T-helper 2 cell treated with Interferon-gamma antibody and Interleukin-4, amounts not matched to agents 5 μg/mL and 100 μg/mL, for 36 hours (primary cell): ENCODE measurements at regions not wholly inside any gene's neighbourhood (a gene's known extent, or its start where the extent isn't known, plus 50 kb on each side); places are given as distances from the start of the nearest gene placed in this dataset.
"Not testable (repeated sequence)": the region's sequence is repeated elsewhere in the genome, so short reads cannot be mapped to it uniquely, and the experiment has no call there.

Experiments used
- DNase-seq: peaks from one replicate; pipeline ENCODE4 v3.0.0; 2021; ENCODE audit warnings: low spot score
- H3K27ac Mint-ChIP-seq: one replicate; pipeline ENCODE4 v1.8.0; 2021; ENCODE audit warnings: mild to moderate bottlenecking, mixed read lengths
- H3K27me3 Mint-ChIP-seq: one replicate; pipeline ENCODE4 v1.8.0; 2021; ENCODE audit warnings: low read depth, mixed read lengths
- H3K36me3 Mint-ChIP-seq: one replicate; pipeline ENCODE4 v1.8.0; 2021; ENCODE audit warnings: low read depth, mixed read lengths
- H3K4me1 Mint-ChIP-seq: one replicate; pipeline ENCODE4 v1.8.0; 2021; ENCODE audit warnings: low read depth, mixed read lengths
- H3K4me3 Mint-ChIP-seq: one replicate; pipeline ENCODE4 v1.8.0; 2022; ENCODE audit warnings: mild to moderate bottlenecking, moderate library complexity, mixed read lengths
- H3K9me3 Mint-ChIP-seq: one replicate; pipeline ENCODE4 v1.8.0; 2021; ENCODE audit warnings: mixed read lengths

DNA sequence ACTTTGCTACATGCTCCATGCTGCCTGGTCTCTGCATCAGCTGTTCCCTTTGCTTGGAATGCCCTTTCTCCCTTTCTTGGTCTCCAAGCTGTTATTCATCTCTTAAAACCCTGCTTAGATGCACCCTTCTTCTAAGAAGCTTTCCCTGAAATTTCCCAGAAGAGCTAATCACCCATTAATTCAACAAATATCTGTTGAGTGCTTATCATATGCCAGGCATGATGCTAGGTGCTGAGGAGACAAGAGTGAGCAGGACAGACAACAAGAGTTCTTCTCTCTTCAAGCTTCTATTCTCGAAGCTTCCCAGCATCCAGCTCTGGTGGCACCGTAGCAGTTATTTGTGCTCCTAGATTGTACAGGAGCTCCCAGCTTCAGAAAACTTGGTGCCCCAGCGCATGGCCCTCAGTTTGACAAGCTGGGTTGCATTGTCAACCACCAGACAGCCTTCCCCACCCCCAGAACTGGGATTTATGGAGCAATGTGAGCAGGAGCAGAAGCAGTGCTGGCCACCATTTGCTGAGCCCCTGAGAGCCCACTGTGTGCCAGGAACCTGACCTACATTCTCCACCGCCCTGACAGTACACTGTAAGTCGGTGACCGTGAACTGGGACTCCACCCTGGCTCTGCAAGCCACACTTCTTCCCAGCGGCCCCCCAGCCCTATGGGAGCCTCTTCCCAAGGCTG, 68.0 kb upstream of the ACOT11 start:
- no peak for DNase-seq
- H3K27ac Mint-ChIP-seq: no peak overlapping the region
- H3K4me1 Mint-ChIP-seq: peaks cover 35% of the 10 kb centered on the region
- H3K36me3 Mint-ChIP-seq: no peaks in the 10 kb centered on the region
- H3K27me3 Mint-ChIP-seq: peaks cover 16% of the 10 kb centered on the region
- no peaks in the 10 kb centered on the region for H3K9me3 Mint-ChIP-seq
- peak overlapping the region; percentile 59 for H3K4me3 Mint-ChIP-seq

GRCh38 chr1:54479251-54479650, 68.8 kb upstream of the ACOT11 start:
- Mint-ChIP-seq H3K27me3 (peaks cover 18% of the 10 kb centered on the region), H3K27ac (no peak overlapping the region), H3K36me3 (no peaks in the 10 kb centered on the region), H3K4me1 (peaks cover 37% of the 10 kb centered on the region), H3K4me3 (no peak overlapping the region), H3K9me3 (no peaks in the 10 kb centered on the region)
- DNase-seq: no peak

- H3K27ac Mint-ChIP-seq: peak overlapping the region; percentile 59
- H3K27me3 Mint-ChIP-seq: peaks cover 29% of the 10 kb centered on the region
- no peaks in the 10 kb centered on the region for H3K9me3 Mint-ChIP-seq
- no peak overlapping the region for H3K4me3 Mint-ChIP-seq
- H3K4me1 Mint-ChIP-seq: peaks cover 35% of the 10 kb centered on the region
- no peaks in the 10 kb centered on the region for H3K36me3 Mint-ChIP-seq
- no peak for DNase-seq
Observed at GRCh38 chr1:54477153-54477561, 70.9 kb upstream of the ACOT11 start.

DNA sequence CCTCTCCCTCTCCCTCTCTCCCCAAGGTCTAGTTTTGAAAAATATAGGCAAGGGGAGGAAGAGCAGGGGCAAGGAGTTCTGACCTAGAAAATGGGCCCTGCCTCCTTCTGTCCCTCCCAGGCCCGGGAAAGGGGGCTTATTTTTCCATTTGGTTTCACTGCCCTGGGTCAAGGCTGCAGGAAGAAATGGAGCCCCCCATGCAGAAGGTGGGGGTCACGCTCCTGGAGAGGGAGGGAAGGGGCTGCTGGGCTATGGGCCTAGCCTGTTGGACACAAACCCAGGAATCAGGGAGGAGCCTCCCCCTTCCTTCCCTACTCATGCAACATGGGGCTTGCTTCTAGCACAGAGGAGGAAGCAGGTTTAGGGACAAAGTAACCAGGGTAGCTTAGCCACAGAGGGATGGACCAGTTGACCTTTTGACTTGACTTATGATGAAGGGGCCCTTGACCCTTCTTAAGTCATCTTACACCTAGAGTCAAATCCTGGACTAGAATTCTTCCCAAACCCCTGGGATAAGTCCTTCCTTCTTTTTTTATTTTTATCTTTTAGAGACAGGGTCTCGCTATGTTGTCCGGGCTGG, 70.4 kb upstream of the SSBP3 start:
- Mint-ChIP-seq H3K27ac (peak overlapping the region; percentile 59), H3K36me3 (no peaks in the 10 kb centered on the region), H3K4me3 (no peak overlapping the region), H3K4me1 (peaks cover 35% of the 10 kb centered on the region), H3K27me3 (peaks cover 31% of the 10 kb centered on the region), H3K9me3 (no peaks in the 10 kb centered on the region)
- DNase-seq: no peak

- Mint-ChIP-seq H3K27ac (peak overlapping the region; percentile 27), H3K4me1 (peaks cover 29% of the 10 kb centered on the region), H3K9me3 (no peaks in the 10 kb centered on the region), H3K27me3 (peaks cover 31% of the 10 kb centered on the region), H3K4me3 (no peak overlapping the region), H3K36me3 (no peaks in the 10 kb centered on the region)
- no peak for DNase-seq
Observed at GRCh38 chr1:54475946-54476516, 69.8 kb upstream of the SSBP3 start.

DNA sequence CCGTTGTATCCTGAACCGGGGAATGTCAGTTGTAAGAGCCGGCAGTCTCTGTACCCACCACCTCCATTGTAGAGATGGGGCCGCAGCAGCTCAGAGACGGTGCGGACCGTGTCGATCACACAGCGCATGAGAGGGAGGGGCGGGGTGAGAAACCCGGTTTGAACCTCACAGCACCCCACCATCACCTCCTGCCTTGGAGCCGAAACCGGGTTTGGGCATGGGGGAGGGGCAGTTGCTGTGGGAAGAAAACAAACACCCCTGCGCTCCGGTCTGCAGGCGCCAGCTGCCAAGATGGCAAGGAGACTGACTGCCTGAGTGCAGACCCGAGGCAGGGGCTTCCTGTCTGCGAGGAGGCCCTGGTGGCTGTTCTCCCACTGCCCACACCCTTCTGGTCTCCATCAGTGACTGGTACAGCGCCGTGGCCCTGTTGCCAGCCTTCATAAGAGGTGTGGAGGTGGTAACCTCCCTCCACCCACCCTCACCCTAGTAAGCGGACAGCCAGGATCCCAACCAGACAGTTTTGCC, 69.2 kb upstream of the SSBP3 start:
- Mint-ChIP-seq H3K27ac (no peak overlapping the region), H3K27me3 (peaks cover 31% of the 10 kb centered on the region)

DNA sequence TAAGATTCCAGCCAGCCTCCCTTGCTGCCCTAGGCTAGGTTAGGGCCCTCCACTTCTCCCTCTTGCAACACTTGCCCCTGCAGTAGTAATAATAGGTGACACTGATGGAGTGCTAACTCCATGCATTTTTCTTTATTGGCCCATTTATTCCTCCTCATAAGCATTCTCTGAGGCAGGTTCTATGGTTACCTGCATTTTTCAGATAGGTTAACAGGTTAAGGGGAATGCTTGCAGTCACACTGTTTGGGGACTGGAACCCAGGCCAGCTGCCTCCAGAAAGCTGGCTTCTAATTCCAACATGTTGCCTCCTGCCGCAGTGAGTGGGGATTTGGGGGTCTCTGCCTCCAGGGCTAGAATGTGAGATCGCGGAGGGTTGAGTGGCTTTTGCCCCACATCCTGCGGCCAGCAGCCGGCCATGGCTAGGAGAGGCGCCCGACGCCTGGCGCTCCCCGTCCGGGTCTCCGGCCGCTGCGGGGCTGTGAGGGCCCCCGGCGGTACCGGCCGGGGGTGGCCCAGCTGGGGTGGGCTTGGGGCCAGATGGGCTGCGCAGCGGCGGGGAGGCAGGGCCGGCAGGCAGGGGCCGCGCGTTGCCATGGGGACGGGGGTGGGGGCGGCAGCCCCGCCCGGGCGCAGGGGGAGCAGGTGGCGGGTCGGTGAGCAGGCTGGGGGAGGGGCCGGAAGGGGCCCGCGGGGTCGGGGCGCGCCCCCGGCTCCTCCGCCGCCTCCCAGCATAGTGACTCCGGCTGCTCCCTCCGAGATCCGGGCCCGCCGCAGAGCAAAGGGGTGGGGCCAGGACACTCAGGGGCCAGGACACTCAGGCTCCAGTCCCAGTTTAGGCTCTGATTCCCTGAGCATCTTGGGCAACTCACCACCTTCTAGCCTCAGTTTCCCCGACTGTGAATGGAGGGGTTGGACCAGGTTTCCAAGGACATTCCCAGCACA, 68.4 kb upstream of the SSBP3 start:
- Mint-ChIP-seq H3K36me3 (no peaks in the 10 kb centered on the region), H3K27me3 (peaks cover 31% of the 10 kb centered on the region), H3K27ac (no peak overlapping the region), H3K4me3 (peak overlapping the region; percentile 57), H3K9me3 (no peaks in the 10 kb centered on the region), H3K4me1 (peaks cover 18% of the 10 kb centered on the region)
- no peak for DNase-seq

More for the DNA sequence above, 69.2 kb upstream of the SSBP3 start:
- no peak for DNase-seq
- H3K4me1 Mint-ChIP-seq: peaks cover 24% of the 10 kb centered on the region
- H3K4me3 Mint-ChIP-seq: no peak overlapping the region
- no peaks in the 10 kb centered on the region for H3K36me3 Mint-ChIP-seq
- H3K9me3 Mint-ChIP-seq: no peaks in the 10 kb centered on the region

DNA sequence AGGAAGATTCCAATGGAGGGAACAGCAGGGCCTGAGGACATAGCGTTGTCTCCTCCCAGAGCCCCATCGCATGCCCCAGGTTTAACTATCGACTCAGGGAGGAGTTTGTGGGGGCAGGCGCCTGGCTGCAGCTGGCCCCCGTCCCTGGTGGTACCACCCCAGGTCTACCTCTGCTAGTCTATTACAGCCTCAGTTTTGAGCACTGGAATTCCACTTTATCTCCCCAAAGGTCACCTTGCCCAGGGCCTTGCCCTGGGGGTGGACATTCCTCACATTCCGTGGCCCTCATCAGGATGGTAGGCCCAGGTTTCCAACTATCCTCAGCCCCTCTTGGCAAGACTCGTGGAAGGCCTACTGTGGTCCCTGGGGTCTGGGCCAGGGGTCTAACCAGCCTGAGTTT, 65.4 kb upstream of the SSBP3 start:
- no peak for DNase-seq
- Mint-ChIP-seq H3K4me3 (no peak overlapping the region), H3K36me3 (no peaks in the 10 kb centered on the region), H3K27me3 (peaks cover 31% of the 10 kb centered on the region), H3K4me1 (peaks cover 12% of the 10 kb centered on the region), H3K27ac (no peak overlapping the region), H3K9me3 (no peaks in the 10 kb centered on the region)

DNA sequence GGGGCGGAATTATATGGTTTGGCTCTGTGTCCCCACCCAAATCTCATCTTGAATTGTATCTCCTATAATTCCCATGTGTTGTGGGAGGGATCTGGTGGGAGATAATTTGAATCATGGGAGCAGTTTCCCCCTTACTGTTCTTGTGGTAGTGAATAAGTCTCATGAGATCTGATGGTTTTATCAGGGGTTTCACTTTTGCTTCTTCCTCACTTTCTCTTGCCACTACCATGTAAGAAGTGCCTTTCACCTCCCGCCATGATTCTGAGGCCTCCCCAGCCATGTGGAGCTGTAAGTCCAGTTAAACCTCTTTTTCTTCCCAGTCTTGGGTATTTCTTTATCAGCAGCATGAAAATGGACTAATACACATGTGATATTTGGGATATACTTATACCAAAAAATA, 63.2 kb upstream of the SSBP3 start:
- H3K4me1 Mint-ChIP-seq, H3K36me3 Mint-ChIP-seq, H3K27ac Mint-ChIP-seq, H3K4me3 Mint-ChIP-seq, DNase-seq, H3K9me3 Mint-ChIP-seq: not testable (repeated sequence)
- peaks cover 21% of the 10 kb centered on the region for H3K27me3 Mint-ChIP-seq

GRCh38 chr1:54468288-54469084, 62.3 kb upstream of the SSBP3 start:
- peaks cover 12% of the 10 kb centered on the region for H3K27me3 Mint-ChIP-seq
- not testable (repeated sequence) for DNase-seq, H3K4me1 Mint-ChIP-seq, H3K27ac Mint-ChIP-seq, H3K36me3 Mint-ChIP-seq, H3K4me3 Mint-ChIP-seq, H3K9me3 Mint-ChIP-seq

GRCh38 chr1:54465351-54465811, 59.2 kb upstream of the SSBP3 start:
- H3K27me3 Mint-ChIP-seq: no peaks in the 10 kb centered on the region
- H3K27ac Mint-ChIP-seq: no peak overlapping the region
- no peaks in the 10 kb centered on the region for H3K9me3 Mint-ChIP-seq
- peaks cover 8% of the 10 kb centered on the region for H3K4me1 Mint-ChIP-seq
- no peak for DNase-seq
- no peak overlapping the region for H3K4me3 Mint-ChIP-seq
- no peaks in the 10 kb centered on the region for H3K36me3 Mint-ChIP-seq

DNA sequence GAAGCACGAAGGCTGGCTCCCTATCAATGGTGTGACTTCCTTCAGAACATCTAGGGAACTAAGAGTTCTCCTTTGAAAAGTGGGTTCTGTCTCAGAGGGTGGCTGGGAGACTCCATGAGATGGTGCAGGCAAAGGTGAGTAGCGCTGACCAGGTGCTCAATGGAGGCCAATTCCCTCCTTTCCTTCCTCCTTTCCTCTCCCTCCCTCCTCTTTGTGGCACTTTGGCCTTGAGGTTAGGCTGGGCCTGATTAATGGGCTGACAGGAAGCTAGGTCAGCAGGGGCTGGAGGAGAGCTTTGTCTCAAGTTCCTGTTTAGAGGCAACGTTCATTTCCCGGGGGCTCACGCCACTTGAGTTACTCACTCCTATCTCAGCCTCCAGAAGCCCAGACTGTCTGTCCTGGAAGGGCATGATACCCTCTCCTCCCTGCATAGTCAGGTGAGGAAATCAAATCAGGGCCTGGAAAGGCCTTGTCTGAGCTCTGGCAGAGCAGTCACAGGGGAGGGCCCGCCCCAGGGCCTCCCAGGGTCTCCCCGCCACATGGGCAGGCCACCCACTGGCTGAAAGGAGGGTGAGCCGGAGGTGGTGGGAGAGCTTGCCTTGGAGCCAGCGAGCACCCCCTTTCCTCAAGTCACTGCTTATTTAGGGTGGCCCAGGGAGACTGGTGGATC, 58.4 kb upstream of the SSBP3 start:
- no peaks in the 10 kb centered on the region for H3K36me3 Mint-ChIP-seq
- DNase-seq: no peak

More for the DNA sequence above, 58.4 kb upstream of the SSBP3 start:
- H3K27ac Mint-ChIP-seq: no peak overlapping the region
- H3K9me3 Mint-ChIP-seq: no peaks in the 10 kb centered on the region
- no peaks in the 10 kb centered on the region for H3K27me3 Mint-ChIP-seq
- peaks cover 11% of the 10 kb centered on the region for H3K4me1 Mint-ChIP-seq
- no peak overlapping the region for H3K4me3 Mint-ChIP-seq
